NCI-H2029 (cell line): ENCODE measurements at regions not wholly inside any gene's neighbourhood (a gene's known extent, or its start where the extent isn't known, plus 50 kb on each side); places are given as distances from the start of the nearest gene placed in this dataset.
"Not testable (repeated sequence)": the region's sequence is repeated elsewhere in the genome, so short reads cannot be mapped to it uniquely, and the experiment has no call there.

Experiments
- DNase-seq: peaks from one replicate; lab custom pipeline; 2025; lab: John Stamatoyannopoulos, UW

- DNase-seq: no peak
Observed at GRCh38 chr4:104549736-104550135, 55.0 kb upstream of the CXXC4 start.

DNA sequence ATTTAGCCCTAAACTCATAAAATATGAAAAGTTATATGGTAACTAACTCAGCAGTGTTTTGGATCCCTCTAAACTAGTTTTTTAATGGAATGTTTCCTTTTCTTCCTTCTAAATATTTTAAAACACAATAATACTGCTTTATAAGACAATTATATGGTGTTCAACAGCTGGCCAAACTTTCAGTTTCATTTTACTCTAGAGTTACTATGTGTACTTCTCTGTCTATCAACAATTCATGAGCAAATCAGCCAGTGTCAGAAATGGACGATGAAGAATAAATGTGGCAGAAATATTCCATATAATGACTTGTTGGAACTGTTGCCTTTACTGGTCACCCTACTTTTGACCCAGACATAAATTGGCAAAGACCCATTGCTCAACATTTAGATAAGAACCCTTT, 64.8 kb upstream of the CXXC4 start:
- DNase-seq: no peak

DNA sequence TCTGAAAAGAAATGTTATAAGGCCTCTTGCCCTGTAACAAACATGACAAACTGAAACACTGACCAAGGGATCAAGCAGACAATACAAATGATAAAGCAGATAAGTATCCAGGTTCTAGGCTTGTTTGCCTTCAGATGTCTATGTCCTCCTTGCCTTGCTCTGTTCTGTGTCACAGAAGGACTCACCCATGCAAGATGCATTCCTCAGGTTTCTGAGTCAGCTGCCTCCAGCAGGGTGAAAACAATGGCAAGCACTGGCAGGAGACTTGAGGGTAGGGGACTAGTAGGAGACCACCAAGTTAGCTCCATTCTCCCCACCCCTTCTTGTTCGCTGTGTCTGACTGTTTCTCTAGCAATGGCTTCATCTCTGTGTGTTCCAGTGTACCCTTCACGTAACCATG, 76.6 kb upstream of the CXXC4 start:
- no peak for DNase-seq

GRCh38 chr4:104574371-104574770, 79.7 kb upstream of the CXXC4 start:
- no peak for DNase-seq

- no peak for DNase-seq
Observed at GRCh38 chr4:104575278-104575677, 80.6 kb upstream of the CXXC4 start.

GRCh38 chr4:104577405-104577804, 82.7 kb upstream of the CXXC4 start:
- no peak for DNase-seq

DNA sequence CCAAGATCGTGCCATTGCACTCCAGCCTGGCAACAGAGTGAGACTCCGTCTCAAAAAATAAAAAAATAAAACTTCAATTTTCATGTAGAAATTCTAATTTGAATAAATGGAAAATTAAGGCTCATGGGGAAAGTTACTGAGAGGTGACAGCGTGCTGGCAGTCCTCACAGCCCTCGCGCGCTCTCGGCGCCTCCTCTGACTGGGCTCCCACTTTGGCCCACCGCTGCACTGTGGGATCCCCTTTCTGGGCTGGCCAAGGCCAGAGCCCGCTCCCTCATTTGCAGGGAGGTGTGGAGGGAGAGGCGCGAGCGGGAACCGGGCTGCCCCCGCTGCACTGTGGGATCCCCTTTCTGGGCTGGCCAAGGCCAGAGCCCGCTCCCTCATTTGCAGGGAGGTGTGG, 86.8 kb upstream of the CXXC4 start:
- DNase-seq: not testable (repeated sequence)

- not testable (repeated sequence) for DNase-seq
Observed at GRCh38 chr4:104582056-104582455, 87.4 kb upstream of the CXXC4 start.

DNA sequence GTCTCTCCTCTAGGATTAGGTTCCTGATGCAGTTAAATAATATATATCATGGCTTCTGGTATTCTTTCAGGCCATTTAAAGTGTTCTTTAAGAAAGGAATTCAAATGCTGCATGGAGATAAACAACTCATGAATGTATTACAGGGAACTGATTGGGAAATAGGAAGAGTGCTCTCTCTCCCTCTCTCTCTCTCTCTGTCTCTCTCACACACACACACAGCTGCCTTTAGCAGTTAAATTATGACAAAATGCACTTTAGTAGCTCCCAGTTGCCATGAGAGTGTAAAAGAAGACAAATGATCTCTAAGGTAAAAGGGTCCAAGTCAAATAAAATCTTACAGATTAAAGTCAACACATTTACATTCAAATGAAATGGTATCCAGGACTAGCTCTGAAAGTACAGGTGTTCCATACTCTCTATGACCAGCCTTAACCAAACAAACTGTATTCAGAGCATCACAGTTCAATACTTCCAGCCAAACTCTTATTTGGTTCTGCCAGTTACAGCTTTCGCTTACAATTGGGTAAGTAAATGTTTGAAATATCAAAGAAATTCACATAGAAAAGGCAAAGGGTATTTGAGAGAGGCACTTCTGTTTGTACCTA, 94.7 kb upstream of the CXXC4 start:
- peak; percentile 40 for DNase-seq

- DNase-seq: peak; percentile 89
Observed at GRCh38 chr4:104591510-104591911, 96.8 kb upstream of the CXXC4 start.

DNA sequence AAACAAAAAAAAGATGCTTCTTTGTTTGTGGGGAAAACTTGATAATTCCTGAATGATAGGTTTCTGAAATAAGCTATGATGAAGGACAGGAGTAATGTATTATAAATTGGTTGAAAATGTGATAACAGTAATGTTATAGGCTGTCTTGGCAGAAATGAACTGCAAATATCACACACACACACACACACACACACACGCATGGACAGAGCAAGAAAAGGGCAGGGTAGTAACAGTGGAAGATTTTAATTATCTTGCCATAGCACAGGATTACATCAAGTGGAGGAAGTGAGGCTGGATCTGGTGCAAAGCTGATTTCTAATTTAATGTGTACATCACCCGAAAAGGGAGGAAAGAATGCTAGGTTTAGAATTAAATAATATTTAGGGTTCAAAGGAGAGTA, 97.5 kb upstream of the CXXC4 start:
- no peak for DNase-seq

DNA sequence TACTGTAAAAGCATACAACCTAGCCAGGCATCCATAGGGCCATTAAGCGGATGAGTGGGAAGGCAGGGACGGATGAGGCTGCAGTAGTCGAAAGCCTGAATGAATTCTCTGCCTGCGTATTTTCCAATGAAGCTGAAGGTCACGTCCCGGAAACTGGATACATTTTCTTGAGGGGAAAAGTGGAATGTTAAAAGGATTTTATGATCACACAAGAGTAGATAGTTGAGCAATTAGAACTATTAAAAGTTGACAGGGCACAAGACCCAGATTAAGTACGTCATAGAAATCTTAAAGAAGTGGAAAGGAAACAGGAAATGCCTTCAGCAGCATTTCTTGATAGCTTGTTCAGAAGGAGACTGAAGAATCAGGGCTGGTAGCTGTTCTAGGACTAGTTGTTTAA, 98.3 kb upstream of the CXXC4 start:
- DNase-seq: no peak

DNA sequence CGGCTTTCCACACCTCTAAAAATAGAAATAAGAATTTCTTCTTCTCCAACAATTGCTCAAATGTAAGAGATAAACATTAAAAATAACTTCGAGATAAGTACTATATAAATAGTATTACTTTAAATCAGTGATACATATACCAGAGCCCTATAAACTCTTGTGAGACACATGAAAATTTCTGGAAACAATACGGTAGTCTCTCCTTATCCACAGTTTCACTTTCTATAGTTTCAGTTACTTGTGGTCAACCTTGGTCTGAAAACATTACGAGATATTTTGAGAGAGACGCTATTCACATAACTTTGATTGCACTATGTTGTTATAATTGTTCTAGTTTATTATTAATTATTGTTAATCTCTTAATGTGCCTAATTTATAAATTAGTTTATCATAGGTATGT, 101.5 kb upstream of the CXXC4 start:
- no peak for DNase-seq

GRCh38 chr4:104615496-104615895, 120.8 kb upstream of the CXXC4 start:
- DNase-seq: no peak

GRCh38 chr4:104615926-104616325, 121.2 kb upstream of the CXXC4 start:
- no peak for DNase-seq

- no peak for DNase-seq
Observed at GRCh38 chr4:104616401-104616820, 121.7 kb upstream of the CXXC4 start.

DNA sequence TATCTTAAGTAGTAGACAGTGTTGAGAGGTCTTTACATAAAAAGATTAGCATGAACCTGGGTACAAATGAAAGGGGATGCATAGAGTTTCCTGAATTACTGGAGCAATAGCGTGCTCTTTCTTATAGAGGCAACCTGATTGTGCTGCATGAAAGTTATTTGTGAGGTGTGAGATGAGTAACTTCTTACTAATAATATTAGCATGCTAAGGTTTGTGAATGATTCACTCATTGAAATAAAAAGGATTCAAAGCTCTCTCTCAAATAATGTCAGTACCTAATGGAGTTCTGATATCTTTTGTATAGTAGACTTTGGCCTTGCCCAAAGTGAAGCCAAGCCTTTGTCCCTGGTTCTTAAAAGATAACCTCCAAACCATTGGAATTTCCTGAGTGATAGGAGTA, 131.0 kb upstream of the CXXC4 start:
- DNase-seq: no peak

DNA sequence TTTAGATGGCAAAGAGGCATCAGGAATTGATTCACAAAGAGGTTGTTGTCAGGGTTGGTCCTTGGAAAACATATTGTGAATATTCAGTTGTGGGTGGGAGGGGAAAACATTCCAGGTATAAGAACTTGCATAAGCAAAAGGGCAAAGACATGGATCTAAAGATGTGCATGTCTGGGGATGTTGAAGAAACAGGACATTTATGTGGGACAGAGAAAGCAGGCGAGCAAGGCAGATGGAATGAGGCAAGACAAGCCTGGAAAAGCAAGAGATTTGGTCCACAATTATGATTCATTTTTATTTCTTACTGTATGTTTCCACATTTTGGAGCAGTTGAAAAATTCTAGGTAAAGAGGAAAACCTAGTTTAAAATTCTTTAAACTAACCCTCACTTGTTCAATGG, 134.9 kb upstream of the CXXC4 start:
- DNase-seq: no peak

DNA sequence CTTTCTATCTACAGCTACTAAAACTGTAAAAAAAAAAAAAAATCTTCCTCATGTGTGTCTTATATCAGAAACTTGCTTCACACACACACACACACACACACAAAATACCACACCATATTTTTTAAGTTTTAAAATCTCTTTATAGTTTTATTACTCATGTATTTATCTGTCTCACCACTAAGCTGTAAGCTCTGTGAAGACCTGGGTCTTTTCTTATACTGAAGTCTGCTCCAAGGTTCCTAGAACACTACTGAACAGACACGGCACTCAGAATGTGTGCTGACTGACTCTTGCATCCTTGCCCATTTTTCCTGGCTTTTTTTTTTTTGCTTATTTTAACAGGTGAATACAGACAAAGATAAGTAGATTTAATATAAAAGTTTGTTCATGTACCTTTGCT, 135.6 kb upstream of the CXXC4 start:
- DNase-seq: no peak

DNA sequence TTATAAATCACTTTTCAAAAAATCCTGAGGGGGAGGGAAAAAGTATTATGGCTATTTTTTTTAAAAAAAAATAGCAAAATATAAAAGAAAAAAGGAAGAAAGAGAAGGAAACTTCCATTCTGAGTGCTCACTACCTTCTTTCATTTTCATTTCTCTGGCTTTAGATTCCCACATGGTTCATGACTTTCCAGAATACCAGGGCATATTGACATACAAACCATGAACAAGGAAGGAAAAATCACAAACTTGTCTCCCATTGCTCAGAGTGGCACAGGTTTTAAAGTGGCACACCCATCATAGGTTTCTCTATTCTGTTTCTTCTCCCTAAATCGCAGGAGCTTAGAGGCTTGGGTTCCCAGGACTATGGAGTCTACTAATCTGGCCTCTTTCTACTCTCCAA, 136.3 kb upstream of the CXXC4 start:
- DNase-seq: no peak

- no peak for DNase-seq
Observed at GRCh38 chr4:104641418-104641817, 146.7 kb upstream of the CXXC4 start.

DNA sequence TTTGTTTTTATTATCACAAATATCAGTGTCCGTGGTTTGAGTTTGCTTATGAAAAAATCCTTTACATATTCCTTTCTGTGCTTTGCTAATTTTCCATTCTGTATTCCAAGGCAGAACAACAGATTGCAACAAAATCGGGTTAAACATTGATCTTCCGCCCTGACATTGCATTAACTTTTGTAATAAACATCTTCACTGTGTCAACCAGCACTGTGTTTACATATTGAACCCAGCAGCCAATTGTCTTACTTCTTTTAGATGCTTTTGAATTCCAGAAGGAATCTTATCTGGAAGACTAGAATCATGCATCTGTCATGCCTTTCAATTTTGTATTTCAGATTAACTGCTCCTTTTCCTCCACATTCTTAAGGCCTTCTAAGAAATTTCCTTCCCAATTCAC, 147.8 kb upstream of the CXXC4 start:
- DNase-seq: no peak

DNA sequence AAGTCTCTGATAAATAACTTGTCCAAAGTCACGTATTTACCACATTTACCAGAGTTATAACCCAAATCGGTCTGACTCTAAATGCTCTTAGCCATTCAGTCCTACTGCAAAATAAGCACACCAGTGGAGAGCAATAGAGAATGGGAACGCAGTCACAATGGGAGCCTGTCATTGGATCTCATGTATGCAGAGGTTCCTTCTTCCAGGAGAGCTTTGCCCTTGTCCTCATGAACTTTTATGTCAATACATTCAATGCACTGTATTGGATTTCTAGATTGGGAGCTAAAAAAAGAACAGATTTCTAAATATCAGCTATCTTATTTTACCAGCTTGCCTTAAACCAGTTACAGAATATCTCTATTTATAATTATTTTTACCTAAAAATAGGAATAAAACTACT, 149.1 kb upstream of the CXXC4 start:
- no peak for DNase-seq

- DNase-seq: no peak
Observed at GRCh38 chr4:104649631-104650030, 154.9 kb upstream of the CXXC4 start.

GRCh38 chr4:104662269-104662668, 167.6 kb upstream of the CXXC4 start:
- DNase-seq: not testable (repeated sequence)
